ENCODE measurements at regions not wholly inside any gene's neighbourhood (a gene's known extent, or its start where the extent isn't known, plus 50 kb on each side); places are given as distances from the start of the nearest gene placed in this dataset.

- TF ChIP-seq FOXA1 (IDR thresholded peaks at IDR 0.05) (no peak), SP1 (IDR thresholded peaks at IDR 0.05) (no peak), MAX (IDR thresholded peaks at IDR 0.05) (no peak), CTCF (IDR thresholded peaks at IDR 0.05; ENCODE audit: low read depth, low read length, missing input control) (no peak), TAF1 (conservative IDR thresholded peaks at IDR 0.05) (no peak), JUND (IDR thresholded peaks at IDR 0.05) (no peak), ZBTB33 (IDR thresholded peaks at IDR 0.05) (no peak), GABPA (IDR thresholded peaks at IDR 0.05 in 1 of 2, conservative IDR thresholded peaks at IDR 0.05 in 1 of 2) (no peak), REST (IDR thresholded peaks at IDR 0.05) (no peak), NR2F2 (IDR thresholded peaks at IDR 0.05) (no peak), HNF4G (IDR thresholded peaks at IDR 0.05) (no peak), RAD21 (IDR thresholded peaks at IDR 0.05) (no peak)
Observed at GRCh38 chrX:38881066-38881465, 79.8 kb downstream of the MID1IP1 start.
